GM18505 (cell line): ENCODE measurements at regions not wholly inside any gene's neighbourhood (a gene's known extent, or its start where the extent isn't known, plus 50 kb on each side); places are given as distances from the start of the nearest gene placed in this dataset.
A peak's percentile ranks its signal among the peaks of the same experiment; 100 is the strongest.
"Not testable (repeated sequence)": the region's sequence is repeated elsewhere in the genome, so short reads cannot be mapped to it uniquely, and the experiment has no call there.

Source experiments
- ATAC-seq: cut with Tn5 transposase; IDR thresholded peaks from one replicate; pipeline ENCODE4 v1.9.1; 2021; ENCODE audit not compliant: unreplicated experiment
- POLR2A ChIP-seq: IDR thresholded peaks from 4 replicates; pipeline ENCODE4 v1.6.1; 2011; ENCODE audit warnings: borderline replicate concordance; ENCODE audit not compliant: insufficient read depth, insufficient read length; ENCODE audit errors: extremely low read depth

DNA sequence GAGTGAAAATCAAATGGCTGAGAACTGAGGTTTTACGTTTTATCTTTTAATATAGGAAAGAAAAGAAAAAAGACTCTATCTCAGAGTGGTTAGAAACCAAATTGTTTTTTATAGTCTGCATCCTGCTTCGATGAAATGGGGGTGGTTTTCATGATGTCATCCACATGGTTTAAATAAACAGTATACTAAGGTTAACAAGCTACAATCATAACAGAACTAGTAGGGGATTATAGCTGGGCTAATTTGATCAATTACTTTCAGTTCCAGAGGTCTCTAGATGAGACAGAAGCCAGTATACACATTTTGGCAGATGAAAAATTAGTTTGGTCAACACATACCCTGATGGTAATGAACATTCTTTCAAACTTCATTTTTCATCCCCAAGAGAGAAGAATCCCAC is 106.3 kb upstream of the SNX2 start:
- TF ChIP-seq POLR2A, result no peak
- ATAC-seq, result no peak

DNA sequence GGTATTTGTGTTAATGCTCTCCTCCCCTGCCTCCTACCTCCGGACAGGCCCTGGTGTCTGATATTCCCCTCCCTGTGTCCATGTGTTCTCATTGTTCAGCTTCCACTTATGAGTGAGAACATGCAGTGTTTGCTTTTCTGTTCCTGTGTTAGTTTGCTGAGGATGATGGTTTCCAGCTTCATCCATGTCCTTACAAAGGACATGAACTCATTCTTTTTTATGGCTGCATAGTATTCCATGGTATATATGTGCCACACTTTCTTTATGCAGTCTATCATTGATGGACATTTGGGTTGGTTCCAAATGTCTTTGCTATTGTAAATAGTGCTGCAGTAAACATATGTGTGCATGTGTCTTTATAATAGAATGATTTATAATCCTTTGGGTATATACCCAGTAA is 105.2 kb upstream of the SNX2 start:
- ATAC-seq, result not testable (repeated sequence)

DNA sequence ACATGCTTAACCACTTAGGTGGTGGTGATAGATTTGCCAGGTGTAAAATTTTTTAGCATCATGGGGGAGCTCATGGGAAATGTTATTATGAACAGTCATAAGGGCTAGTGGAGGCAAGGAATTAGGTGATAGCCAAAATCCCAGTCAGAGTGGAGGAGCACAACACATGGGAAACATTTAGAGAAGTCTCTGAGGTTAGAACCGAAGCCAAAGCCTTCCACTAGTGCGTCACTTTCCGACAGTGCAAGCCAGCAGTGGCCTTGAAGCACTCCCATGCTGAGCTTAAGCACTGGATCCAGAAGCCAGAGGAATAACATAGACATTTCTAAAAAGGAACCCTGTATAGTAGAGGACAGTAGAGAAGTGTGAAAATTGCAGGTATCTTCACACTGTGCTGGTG is 101.5 kb upstream of the SNX2 start:
- no peak for ATAC-seq
- TF ChIP-seq POLR2A, result no peak

DNA sequence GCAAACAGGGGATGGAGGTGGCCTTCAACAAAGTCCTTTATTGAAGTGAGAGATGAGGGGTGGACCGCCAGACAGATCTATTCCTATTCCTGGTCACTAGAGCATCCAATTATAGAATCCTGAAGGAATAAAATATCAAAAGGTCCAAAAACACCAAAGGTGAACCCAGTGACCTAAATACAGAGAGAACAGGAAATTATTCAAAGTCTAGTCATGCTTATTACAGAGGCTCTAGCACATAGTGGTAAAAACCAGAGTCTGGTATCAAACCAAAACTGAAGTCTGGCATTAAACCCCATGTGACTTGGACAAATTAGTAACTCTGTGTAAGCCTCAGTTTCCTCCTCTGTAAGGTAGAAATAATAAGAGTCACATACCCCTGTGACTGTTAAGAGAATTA is 100.5 kb upstream of the SNX2 start:
- ATAC-seq, result no peak
- TF ChIP-seq POLR2A, result no peak

DNA sequence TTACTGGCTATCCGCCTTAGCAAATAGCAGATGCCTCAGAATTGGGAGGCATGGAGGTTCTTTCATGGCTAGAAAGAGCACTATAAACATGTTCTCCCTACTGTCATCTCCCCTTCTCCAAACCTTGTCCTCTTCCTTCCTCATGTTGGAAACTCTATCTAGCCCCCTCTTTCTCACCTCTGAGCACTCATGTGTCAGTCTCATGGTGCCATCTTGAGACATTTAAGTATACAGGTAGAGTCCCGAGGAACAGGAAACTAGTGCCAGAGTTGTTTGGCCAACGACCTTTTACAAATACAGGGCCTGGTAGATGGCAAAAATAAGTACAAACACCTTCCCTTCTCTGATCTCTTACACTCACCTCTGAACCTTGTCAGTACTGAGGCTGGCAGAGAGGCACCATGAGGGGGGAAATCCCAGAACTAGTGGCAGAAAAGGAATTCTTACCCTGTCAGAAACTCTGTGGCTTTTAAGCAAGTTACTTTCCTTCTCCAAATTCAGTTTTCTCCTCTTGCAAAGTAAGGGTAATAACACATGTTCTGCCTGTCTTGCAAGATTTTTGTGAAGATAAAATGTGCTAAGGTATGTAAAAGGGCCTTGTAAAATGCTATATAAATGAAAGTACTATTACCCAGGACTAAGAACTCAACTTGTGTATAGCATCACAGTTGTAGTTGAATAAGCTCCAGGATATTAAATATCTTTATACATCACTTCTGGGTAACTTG is 94.1 kb upstream of the SNX2 start:
- no peak for TF ChIP-seq POLR2A
- ATAC-seq, result no peak

DNA sequence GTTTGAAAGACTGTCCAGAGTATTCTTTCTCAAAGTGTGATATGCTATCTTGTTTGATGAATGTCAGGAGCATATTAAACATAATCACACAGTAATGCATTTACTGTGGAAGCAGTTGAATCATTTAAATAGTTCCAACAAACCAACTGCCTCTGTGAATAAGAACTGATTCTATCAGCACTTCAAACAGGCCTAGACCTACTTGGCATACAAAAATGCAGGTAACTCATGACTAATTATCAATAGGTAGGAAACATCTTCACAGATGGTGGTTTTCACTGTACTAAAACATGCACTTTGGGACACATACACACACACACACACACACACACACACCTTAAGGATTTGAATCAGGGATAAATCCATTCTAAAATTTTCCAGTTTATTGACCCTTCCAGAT is 91.2 kb upstream of the SNX2 start:
- no peak for ATAC-seq
- TF ChIP-seq POLR2A, result no peak

DNA sequence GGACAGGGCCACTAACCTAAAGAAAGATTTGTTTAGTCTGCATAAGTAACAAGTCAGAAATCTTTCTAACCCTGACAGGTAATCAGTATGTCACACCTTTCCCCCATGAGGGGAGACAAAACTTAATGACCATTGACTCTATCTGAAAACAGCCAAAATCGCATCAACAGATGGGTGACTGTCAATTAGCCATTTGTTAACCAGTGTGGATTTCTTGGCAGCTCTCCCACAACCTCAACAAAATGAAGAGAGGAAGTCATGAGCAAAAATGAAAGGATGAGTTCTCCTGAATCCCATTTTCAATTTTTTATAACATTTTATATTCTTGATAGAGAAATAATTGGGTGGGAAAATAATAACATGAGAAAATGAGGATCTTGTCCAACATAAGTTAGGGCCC is 84.6 kb upstream of the SNX2 start:
- no peak for ATAC-seq
- TF ChIP-seq POLR2A, result no peak

DNA sequence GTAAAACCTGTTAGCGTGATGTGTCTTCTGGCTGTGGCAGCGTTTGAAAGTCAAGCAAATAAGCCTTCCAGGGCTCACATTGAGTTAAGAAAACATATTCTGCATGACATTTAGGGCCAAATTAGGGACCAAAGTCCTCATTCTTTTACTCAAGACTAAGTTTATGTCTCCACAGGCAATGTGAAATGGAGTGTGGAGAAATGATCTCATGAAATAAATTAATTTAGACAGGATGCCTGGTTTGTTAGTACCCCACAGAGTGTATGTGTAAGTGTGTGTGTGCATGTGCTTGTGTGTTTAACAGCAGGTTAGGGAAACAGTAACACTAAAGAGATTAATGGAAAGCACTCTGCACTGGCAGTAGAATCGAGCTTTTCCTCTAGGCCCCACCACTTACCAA is 82.9 kb upstream of the SNX2 start:
- TF ChIP-seq POLR2A, result no peak
- no peak for ATAC-seq

DNA sequence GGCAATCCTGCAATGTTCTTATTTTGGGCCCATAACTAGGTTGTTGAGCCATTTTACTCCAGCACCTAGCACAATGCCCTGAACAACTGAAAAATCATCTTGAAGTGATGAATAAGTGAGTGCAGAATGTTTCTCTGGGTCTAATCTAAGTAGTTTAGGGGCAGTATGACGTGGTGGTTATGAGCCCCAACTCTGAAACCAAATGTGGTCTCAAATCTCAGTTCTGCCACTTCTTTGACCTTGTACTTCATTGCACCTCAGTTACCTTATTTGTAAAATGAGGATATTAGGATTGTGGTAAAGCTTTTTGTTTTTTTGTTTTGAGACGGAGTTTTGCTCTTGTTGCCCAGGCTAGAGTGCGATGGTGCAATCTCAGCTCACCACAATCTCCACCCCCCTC is 80.9 kb upstream of the SNX2 start:
- TF ChIP-seq POLR2A, result no peak
- ATAC-seq, result no peak

DNA sequence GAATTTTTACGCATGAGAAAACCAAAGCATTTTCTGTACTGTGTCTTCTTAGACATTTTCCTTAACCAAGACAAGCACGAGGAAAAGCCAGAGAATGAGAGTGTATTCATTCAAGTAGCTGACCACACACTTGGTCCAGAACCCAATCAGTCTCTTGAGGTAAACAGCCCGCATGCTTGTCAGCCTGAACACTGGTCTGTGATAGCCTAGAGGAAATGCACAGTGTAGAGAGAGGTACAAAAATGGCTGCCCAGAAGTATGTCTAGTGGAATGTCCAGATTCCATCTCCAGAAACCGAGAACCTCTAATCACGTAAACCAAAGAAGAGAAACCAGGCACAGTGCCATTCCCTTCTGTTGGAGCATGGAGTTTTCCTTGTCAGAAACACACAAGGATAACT is 80.0 kb upstream of the SNX2 start:
- no peak for ATAC-seq
- TF ChIP-seq POLR2A, result no peak

DNA sequence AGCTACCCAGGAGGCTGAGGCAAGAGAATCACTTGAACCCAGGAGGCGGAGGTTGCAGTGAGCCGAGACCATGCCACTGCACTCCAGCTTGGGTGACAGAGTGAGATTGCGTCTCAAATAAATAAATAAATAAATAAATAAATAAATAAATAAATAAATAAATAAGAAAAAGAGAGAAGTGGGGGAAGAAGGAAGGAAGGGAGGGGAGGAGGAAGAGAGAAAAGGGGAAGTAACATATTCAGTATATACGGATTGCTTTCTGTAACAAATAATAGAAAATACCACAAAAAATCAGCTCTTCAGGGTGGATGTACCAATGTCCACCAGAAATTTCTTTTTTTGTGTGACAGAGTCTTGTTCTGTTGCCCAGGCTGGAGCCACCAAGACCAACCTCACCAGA is 78.1 kb upstream of the SNX2 start:
- ATAC-seq, result not testable (repeated sequence)

DNA sequence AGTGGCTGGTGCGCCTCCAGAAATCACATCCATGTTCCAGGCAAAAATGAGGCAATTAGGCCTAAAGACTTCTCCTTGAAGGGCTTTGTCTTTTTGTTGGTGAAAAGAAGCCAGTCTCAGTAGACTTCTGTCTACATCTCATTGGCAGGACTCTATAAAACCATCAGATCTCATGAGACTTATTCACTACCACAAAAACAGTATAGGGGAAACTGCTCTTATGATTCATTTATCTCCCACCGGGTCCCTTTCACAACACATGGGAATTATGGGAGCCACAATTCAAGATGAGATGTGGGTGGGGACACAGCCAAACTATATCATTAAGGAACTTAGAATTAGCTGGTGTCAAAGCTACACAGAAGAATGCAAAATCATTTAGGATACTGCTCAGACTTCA is 77.7 kb upstream of the SNX2 start:
- TF ChIP-seq POLR2A, result no peak
- ATAC-seq, result no peak

DNA sequence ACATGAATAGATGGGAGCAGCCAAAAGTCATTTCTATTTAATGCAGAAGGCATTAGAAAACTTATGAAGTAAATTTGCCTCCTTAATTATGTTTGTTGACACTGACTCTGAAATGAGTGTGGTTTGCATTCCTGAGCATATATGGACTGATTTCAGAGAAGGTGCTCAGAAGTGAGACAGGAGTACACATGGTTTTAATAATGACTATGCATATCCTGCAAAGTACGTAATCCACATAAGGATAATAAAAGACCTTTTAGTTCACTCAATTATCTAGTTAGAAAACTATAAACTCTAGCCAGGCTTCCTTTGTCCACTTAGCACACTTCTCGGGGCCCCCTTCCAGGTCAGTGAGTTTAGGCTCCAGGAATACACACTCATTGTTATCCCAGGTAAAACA is 75.7 kb upstream of the SNX2 start:
- no peak for TF ChIP-seq POLR2A
- ATAC-seq, result no peak

DNA sequence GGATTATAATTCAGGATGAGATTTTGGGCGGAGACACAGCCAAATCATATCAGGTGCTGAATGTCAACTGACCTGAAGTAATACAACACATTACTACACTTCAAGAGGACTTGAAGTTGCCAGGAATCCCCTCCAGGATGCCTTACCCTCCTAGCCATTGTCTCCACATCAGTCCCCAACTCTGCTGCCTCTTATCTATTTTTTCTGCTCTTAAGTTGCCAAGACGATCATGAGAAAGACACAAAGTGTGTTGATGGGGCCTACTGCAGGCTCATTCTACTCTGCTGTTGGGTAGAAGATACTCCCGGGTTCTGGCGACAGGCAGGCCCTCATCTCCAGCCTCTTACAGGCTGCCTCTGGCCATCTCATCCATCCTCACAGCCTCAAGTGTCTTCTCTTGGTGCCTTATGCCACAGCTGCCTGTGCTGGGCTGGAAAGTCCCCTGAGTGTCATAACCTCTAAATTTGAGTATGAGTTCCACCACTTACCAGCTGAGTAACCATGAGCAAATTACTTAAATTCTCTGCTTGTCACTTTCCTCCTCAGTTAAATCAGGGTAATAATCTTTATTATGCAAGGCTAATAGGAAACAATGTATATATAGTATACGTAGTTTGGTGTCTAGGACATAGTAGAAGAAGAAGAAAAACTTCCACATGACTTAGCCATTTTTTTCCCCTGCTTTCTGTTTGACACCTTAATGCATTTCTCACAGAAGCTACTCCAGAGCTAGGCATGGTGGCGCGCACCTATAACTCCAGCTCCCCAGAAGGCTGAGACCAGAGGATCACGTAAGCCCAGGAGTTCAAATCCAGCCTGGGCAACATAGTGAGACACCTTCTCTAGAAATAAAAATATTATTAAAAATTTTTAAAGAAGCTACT is 73.0 kb upstream of the SNX2 start:
- ATAC-seq, result peak; percentile 98
- peak; percentile 50 for TF ChIP-seq POLR2A

DNA sequence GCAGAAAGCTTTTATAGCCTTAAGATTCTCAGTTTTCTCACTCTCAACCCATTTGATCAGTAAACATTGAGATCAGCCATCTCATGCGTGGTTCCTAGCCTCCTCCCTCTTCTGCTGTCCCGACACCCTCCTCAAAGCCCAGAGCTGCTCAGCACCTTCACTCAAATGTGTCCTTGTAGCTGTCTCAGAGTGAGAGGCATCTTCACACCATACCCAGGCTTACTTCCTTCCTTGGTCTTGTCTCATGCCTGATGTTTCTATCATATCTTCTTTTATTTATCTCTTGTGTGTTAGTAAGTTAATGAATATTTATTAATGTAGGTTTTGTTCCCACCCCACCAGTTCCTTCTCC is 72.4 kb upstream of the SNX2 start:
- peak; percentile 44 for ATAC-seq
- TF ChIP-seq POLR2A, result no peak

DNA sequence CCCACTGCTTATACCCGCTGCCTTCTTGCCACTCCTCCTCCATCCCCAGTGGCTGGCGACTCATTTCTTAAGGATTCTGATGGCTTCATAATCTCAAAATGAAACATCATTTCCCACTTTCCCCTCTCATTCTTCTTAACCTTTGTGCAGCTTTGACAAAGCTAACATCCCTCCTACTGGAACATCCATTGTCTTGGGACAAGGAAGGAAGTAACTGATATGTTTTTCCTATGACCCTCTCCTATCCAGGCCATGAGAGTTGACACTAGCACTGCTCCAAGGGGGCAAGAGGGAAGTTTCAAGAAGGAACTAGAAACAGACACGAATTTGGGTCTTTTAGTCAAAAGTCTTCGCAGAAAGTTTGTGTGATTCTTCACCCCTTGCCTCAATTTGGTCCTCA is 71.7 kb upstream of the SNX2 start:
- no peak for TF ChIP-seq POLR2A
- no peak for ATAC-seq
